K562 (cell line): ENCODE measurements at regions not wholly inside any gene's neighbourhood (a gene's known extent, or its start where the extent isn't known, plus 50 kb on each side); places are given as distances from the start of the nearest gene placed in this dataset.
"Not testable (repeated sequence)": the region's sequence is repeated elsewhere in the genome, so short reads cannot be mapped to it uniquely, and the experiment has no call there.

Source experiments
- HNRNPH1 ChIP-seq: fragments of 200-400 bp; formaldehyde crosslinking; optimal IDR thresholded peaks from 2 replicates; pipeline ENCODE3; 2017; ENCODE audit warnings: low read depth, mild to moderate bottlenecking, low read length, moderate library complexity
- KAT2B ChIP-seq: IDR thresholded peaks from one replicate; pipeline ENCODE4 v1.6.1; 2012; ENCODE audit warnings: low read depth, mild to moderate bottlenecking, control low read depth, inconsistent platforms, low read length, moderate library complexity
- NR2C1 ChIP-seq, 2 experiments: fragments of 450-650 bp; IDR thresholded peaks; 2 replicates each; pipeline ENCODE4 v1.6.1; 2017; ENCODE audit warnings: mild to moderate bottlenecking in 2 of 2, antibody characterized with exemption in 1 of 2, inconsistent platforms in 1 of 2, missing compliant biosample characterization in 1 of 2, missing genetic modification characterization in 1 of 2
- ZNF354B ChIP-seq: fragments of 250-450 bp; sonication (Bioruptor Pico); IDR thresholded peaks from 2 replicates; pipeline ENCODE4 v1.4.0; 2020
- ZNF699 ChIP-seq: fragments of 250-450 bp; sonication (Bioruptor Pico); IDR thresholded peaks from 2 replicates; pipeline ENCODE4 v1.8.0; 2021; ENCODE audit warnings: mild to moderate bottlenecking, moderate library complexity; ENCODE audit not compliant: insufficient replicate concordance
- TF ChIP-seq, protein P1 (sequence below): fragments of 250-450 bp; sonication (Bioruptor Pico); IDR thresholded peaks from 2 replicates; pipeline ENCODE4 v1.8.0; 2021; ENCODE audit warnings: borderline replicate concordance, mild to moderate bottlenecking, moderate library complexity; ENCODE audit not compliant: poor library complexity, severe bottlenecking
- TF ChIP-seq, protein P2 (sequence below), 3 experiments: IDR thresholded peaks in 2 of 3; conservative IDR thresholded peaks in 1 of 3; 2 replicates each; pipeline ENCODE4 v1.5.1; 2011 to 2012; ENCODE audit warnings: low read length in 3 of 3, mild to moderate bottlenecking in 3 of 3, control low read depth in 2 of 3, improper control_type of control experiment in 1 of 3, inconsistent platforms in 1 of 3, low read depth in 1 of 3, mixed read lengths in 1 of 3, moderate library complexity in 1 of 3; ENCODE audit not compliant: insufficient read depth in 2 of 3

DNA sequence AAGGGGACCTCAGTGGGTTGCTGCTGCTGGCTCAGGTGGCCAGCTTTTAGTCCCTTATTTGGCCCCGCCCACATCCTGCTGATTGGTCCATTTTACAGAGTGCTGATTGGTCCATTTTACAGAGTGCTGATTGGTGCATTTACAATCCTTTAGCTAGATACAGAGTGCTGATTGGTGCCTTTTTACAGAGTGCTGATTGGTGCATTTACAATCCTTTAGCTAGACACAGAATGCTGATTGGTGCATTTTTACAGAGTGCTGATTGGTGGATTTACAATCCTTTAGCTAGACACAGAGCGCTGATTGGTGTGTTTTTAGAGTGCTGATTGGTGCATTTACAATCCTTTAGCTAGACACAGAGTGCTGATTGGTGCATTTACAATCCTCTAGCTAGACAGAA is 143.7 kb upstream of the ANKRD28 start:
- TF ChIP-seq, protein P1, sequence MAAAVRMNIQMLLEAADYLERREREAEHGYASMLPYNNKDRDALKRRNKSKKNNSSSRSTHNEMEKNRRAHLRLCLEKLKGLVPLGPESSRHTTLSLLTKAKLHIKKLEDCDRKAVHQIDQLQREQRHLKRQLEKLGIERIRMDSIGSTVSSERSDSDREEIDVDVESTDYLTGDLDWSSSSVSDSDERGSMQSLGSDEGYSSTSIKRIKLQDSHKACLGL, result not testable (repeated sequence)
- TF ChIP-seq ZNF354B; HNRNPH1; NR2C1 (IDR thresholded peaks at IDR 0.05); NR2C1 (tag; IDR thresholded peaks at IDR 0.05); ZNF699; KAT2B: not testable (repeated sequence)
- TF ChIP-seq, protein P2, sequence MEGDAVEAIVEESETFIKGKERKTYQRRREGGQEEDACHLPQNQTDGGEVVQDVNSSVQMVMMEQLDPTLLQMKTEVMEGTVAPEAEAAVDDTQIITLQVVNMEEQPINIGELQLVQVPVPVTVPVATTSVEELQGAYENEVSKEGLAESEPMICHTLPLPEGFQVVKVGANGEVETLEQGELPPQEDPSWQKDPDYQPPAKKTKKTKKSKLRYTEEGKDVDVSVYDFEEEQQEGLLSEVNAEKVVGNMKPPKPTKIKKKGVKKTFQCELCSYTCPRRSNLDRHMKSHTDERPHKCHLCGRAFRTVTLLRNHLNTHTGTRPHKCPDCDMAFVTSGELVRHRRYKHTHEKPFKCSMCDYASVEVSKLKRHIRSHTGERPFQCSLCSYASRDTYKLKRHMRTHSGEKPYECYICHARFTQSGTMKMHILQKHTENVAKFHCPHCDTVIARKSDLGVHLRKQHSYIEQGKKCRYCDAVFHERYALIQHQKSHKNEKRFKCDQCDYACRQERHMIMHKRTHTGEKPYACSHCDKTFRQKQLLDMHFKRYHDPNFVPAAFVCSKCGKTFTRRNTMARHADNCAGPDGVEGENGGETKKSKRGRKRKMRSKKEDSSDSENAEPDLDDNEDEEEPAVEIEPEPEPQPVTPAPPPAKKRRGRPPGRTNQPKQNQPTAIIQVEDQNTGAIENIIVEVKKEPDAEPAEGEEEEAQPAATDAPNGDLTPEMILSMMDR (IDR thresholded peaks at IDR 0.05 in 2 of 3, conservative IDR thresholded peaks at IDR 0.05 in 1 of 3; ENCODE audit: insufficient read depth in 2 of 3, low read depth in 1 of 3, low read length in 3 of 3), result not testable (repeated sequence)
